Left lung (tissue), 4 donors: ENCODE measurements at regions not wholly inside any gene's neighbourhood (a gene's known extent, or its start where the extent isn't known, plus 50 kb on each side); places are given as distances from the start of the nearest gene placed in this dataset.

Source experiments
- ATAC-seq: fragments of 200-7000 bp; cut with Tn5 transposase; one replicate; pipeline ENCODE4 v1.9.1; 2020; ENCODE audit warnings: moderate library complexity
- DNase-seq, 4 donors: peaks; one replicate each; pipeline ENCODE4 v3.0.0-alpha.2; 2013 to 2020
- H3K27ac ChIP-seq, 2 donors: fragments of 200-600 bp; sonication (generic) in 1 of 2; one replicate each; pipeline versions ENCODE4 v1.5.0 to v1.8.0; 2020 to 2021
- H3K27me3 ChIP-seq, 2 donors: fragments of 200-600 bp; sonication (generic) in 1 of 2; one replicate each; pipeline versions ENCODE4 v1.5.0 to v1.8.0; 2020 to 2021
- H3K36me3 ChIP-seq, 2 donors: fragments of 200-600 bp; sonication (generic) in 1 of 2; one replicate each; pipeline versions ENCODE4 v1.5.0 to v1.8.0; 2020 to 2021
- H3K4me1 ChIP-seq, 2 donors: fragments of 200-600 bp; one replicate each; pipeline ENCODE4 v1.8.0; 2021
- H3K4me3 ChIP-seq, 2 donors: fragments of 200-600 bp; sonication (generic) in 1 of 2; one replicate each; pipeline versions ENCODE4 v1.5.0 to v1.8.0; 2020 to 2021; ENCODE audit warnings: mild to moderate bottlenecking in 1 of 2
- H3K9me3 ChIP-seq, 2 donors: fragments of 200-600 bp; sonication (generic) in 1 of 2; one replicate each; pipeline versions ENCODE4 v1.5.0 to v1.8.0; 2020 to 2021
- CTCF ChIP-seq, 2 donors: fragments of 200-600 bp; sonication (generic) in 1 of 2; IDR thresholded peaks; one replicate each; pipeline versions ENCODE4 v1.5.0 to v1.8.0; 2021; ENCODE audit warnings: antibody characterized with exemption in 2 of 2
- intact Hi-C, 2 donors: fragments of 100-400 bp; cut with DNase I; formaldehyde crosslinking; loops; one replicate each; pipeline versions ENCODE4 v1.11.2 to v1.14.2; 2022
- donor health status: DM: no; HTN: yes; CAD: no.
- donor health status: DM: no; HTN: no; CAD: no.

GRCh38 chr6:141664744-141665143 is 468.0 kb upstream of the GJE1 start:
- ATAC-seq, result peak; percentile 81
- intact Hi-C loops, result no loop called here
- no peak for TF ChIP-seq CTCF (IDR thresholded peaks at IDR 0.05)

GRCh38 chr6:141659582-141659981 is 473.1 kb upstream of the GJE1 start:
- H3K4me1 ChIP-seq, result no peaks in the 10 kb centered on the region
- H3K4me3 ChIP-seq, result no peak overlapping the region
- H3K36me3 ChIP-seq, result no peaks in the 10 kb centered on the region
- DNase-seq (no peak), ATAC-seq (no peak)
- no peaks in the 10 kb centered on the region for H3K27me3 ChIP-seq
- intact Hi-C loops, result no loop called here
- peaks cover 0 to 9% of the 10 kb centered on the region in 2 donors for H3K9me3 ChIP-seq
- TF ChIP-seq CTCF (IDR thresholded peaks at IDR 0.05), result no peak
- H3K27ac ChIP-seq, result no peak overlapping the region

More at GRCh38 chr6:141664744-141665143, 468.0 kb upstream of the GJE1 start:
- Histone ChIP-seq H3K9me3 (no peaks in the 10 kb centered on the region), H3K27me3 (no peaks in the 10 kb centered on the region), H3K4me3 (no peak overlapping the region), H3K27ac (no peak overlapping the region), H3K36me3 (no peaks in the 10 kb centered on the region), H3K4me1 (no peaks in the 10 kb centered on the region)
- no peak for DNase-seq

- no peaks in the 10 kb centered on the region for H3K36me3 ChIP-seq
- ATAC-seq (no peak), DNase-seq (no peak)
- peaks cover 0 to 9% of the 10 kb centered on the region in 2 donors for H3K9me3 ChIP-seq
- H3K4me1 ChIP-seq, result no peaks in the 10 kb centered on the region
- intact Hi-C loops, result no loop called here
- no peak overlapping the region for H3K27ac ChIP-seq
- H3K27me3 ChIP-seq, result no peaks in the 10 kb centered on the region
- no peak for TF ChIP-seq CTCF (IDR thresholded peaks at IDR 0.05)
- H3K4me3 ChIP-seq, result no peak overlapping the region
Measured at GRCh38 chr6:141658696-141659095, 474.0 kb upstream of the GJE1 start.

GRCh38 chr6:141657812-141658211 is 474.9 kb upstream of the GJE1 start:
- intact Hi-C loops, result no loop called here
- Histone ChIP-seq H3K36me3 (no peaks in the 10 kb centered on the region), H3K9me3 (peaks cover 0 to 9% of the 10 kb centered on the region in 2 donors), H3K27ac (no peak overlapping the region), H3K4me1 (no peaks in the 10 kb centered on the region), H3K27me3 (no peaks in the 10 kb centered on the region), H3K4me3 (no peak overlapping the region)
- no peak for TF ChIP-seq CTCF (IDR thresholded peaks at IDR 0.05)
- no peak for ATAC-seq
- DNase-seq, result no peak

GRCh38 chr6:141653590-141653989 is 479.1 kb upstream of the GJE1 start:
- Histone ChIP-seq H3K4me1 (no peaks in the 10 kb centered on the region), H3K4me3 (no peak overlapping the region), H3K27me3 (no peaks in the 10 kb centered on the region), H3K27ac (no peak overlapping the region), H3K36me3 (no peaks in the 10 kb centered on the region), H3K9me3 (peaks cover 0 to 9% of the 10 kb centered on the region in 2 donors)
- intact Hi-C loops, result no loop called here
- DNase-seq, result peak in 1 of 4 donors; percentile 14
- ATAC-seq, result no peak
- no peak for TF ChIP-seq CTCF (IDR thresholded peaks at IDR 0.05)
